ENCODE measurements at regions not wholly inside any gene's neighbourhood (a gene's known extent, or its start where the extent isn't known, plus 50 kb on each side); places are given as distances from the start of the nearest gene placed in this dataset.

DNA sequence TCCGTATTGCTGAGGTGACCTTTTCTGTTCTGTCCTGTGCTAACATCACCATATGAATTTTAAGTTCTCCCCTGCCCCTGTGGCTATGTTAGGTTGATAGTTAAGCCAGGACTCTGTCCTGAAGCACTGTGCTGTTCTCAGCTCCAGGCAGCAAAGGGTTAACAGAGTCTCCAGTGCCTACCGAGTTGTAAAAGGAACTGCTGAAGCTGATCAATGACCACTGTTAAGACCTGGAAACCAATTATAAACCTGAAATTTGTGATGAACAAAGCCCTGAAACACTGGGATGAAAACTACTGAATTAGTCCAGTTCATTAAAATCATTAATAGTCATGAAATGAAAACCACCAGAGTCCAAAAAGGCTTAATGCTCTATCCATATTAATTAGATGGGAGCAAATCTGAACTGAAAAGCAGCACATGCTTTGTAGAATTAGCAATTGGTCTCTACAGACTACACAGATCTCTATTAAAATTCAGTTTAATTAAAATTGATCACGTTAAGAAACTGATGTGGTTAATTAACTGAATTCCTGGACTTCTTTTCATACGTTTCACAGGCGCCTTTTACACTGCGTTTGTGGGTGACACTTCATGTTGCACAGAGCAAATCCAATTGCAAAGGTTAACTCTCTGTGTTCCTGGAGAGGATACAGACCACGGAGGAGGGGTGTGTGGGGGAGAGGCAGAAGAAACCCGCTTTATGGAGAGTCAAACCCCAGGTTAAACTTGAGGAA is 188.5 kb upstream of the MPPED2 start:
- TF ChIP-seq, protein P1, sequence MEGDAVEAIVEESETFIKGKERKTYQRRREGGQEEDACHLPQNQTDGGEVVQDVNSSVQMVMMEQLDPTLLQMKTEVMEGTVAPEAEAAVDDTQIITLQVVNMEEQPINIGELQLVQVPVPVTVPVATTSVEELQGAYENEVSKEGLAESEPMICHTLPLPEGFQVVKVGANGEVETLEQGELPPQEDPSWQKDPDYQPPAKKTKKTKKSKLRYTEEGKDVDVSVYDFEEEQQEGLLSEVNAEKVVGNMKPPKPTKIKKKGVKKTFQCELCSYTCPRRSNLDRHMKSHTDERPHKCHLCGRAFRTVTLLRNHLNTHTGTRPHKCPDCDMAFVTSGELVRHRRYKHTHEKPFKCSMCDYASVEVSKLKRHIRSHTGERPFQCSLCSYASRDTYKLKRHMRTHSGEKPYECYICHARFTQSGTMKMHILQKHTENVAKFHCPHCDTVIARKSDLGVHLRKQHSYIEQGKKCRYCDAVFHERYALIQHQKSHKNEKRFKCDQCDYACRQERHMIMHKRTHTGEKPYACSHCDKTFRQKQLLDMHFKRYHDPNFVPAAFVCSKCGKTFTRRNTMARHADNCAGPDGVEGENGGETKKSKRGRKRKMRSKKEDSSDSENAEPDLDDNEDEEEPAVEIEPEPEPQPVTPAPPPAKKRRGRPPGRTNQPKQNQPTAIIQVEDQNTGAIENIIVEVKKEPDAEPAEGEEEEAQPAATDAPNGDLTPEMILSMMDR (IDR thresholded peaks at IDR 0.05; ENCODE audit: insufficient read depth, low read depth, low read length), result no peak
- CTCF ChIA-PET, result no interaction called here
- POLR2A ChIA-PET, result no interaction called here

GRCh38 chr11:30772908-30773307 is 186.8 kb upstream of the MPPED2 start:
- H3K4me3 ChIP-seq (ENCODE audit: low read depth, low read length), result no peak overlapping the region
- POLR2A ChIA-PET, result no interaction called here
- TF ChIP-seq, protein P1 (IDR thresholded peaks at IDR 0.05; ENCODE audit: insufficient read depth, low read depth, low read length), result no peak
- no peaks in the 10 kb centered on the region for H3K27me3 ChIP-seq (ENCODE audit: control insufficient read depth, insufficient read depth, low read length)
- H3K36me3 ChIP-seq (ENCODE audit: control insufficient read depth, insufficient read depth, low read length), result no peaks in the 10 kb centered on the region
- no peak for DNase-seq (ENCODE audit: low read depth)
- CTCF ChIA-PET, result interaction anchor here (1.2 kb wide), 1 partner anchor 15 kb away, joined by 3 read pairs; no protein-coding TSS in a partner anchor

More for the DNA sequence above, 188.5 kb upstream of the MPPED2 start:
- DNase-seq (ENCODE audit: low read depth), result no peak
- Histone ChIP-seq H3K36me3 (ENCODE audit: control insufficient read depth, insufficient read depth, low read length) (no peaks in the 10 kb centered on the region), H3K4me3 (ENCODE audit: low read depth, low read length) (no peak overlapping the region), H3K27me3 (ENCODE audit: control insufficient read depth, insufficient read depth, low read length) (no peaks in the 10 kb centered on the region)

DNA sequence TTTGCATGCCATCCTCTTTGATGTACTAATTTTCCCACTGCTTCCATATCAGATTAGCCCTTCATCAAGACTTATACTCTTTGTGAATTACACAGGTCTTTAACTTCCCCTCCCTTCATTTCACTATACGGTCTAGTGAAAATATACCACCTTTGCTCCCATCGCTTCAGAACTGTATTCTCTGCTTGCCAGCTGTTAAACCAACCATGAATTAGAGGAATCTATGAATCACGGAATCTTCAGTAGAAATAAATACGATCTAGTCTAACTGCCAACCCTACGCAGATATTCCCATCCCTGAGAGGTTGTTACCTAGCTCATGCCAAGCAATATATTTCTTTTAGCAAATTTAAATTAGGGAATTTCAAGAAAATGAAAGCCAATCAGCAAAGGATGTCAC is 177.8 kb upstream of the MPPED2 start:
- ChIA-PET CTCF (no interaction called here), POLR2A (no interaction called here)
- Histone ChIP-seq H3K27me3 (ENCODE audit: control insufficient read depth, insufficient read depth, low read length) (no peaks in the 10 kb centered on the region), H3K36me3 (ENCODE audit: control insufficient read depth, insufficient read depth, low read length) (no peaks in the 10 kb centered on the region), H3K4me3 (ENCODE audit: low read depth, low read length) (no peak overlapping the region)
- DNase-seq (ENCODE audit: low read depth), result no peak
- TF ChIP-seq, protein P1 (IDR thresholded peaks at IDR 0.05; ENCODE audit: insufficient read depth, low read depth, low read length), result no peak

GRCh38 chr11:30762188-30762587 is 176.0 kb upstream of the MPPED2 start:
- no peak overlapping the region for H3K4me3 ChIP-seq (ENCODE audit: low read depth, low read length)
- ChIA-PET CTCF (no interaction called here), POLR2A (no interaction called here)

DNA sequence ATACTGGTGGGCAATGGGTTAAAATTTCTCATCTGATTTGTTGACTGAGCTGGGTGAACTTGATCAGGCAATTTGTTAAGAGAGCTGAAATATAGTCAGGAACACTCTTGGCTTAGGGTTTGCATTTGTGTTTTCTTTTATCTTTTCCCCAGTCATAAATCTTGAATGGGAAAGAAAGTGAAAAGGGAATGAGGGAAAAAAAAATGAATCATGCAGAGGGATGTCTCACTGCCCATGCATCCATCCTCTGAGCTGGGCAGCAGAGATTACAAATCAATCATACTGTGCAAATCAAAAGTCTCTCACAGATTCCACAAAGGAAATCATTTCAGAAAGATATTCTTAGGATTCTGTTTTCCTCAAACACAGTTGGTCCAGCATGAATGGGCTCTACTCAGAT is 174.2 kb upstream of the MPPED2 start:
- ChIA-PET CTCF (interaction anchor here (1.1 kb wide), 1 partner anchor 13 kb away, joined by 3 read pairs; no protein-coding TSS in a partner anchor), POLR2A (no interaction called here)
- no peak for DNase-seq (ENCODE audit: low read depth)
- no peaks in the 10 kb centered on the region for H3K27me3 ChIP-seq (ENCODE audit: control insufficient read depth, insufficient read depth, low read length)
- no peak overlapping the region for H3K4me3 ChIP-seq (ENCODE audit: low read depth, low read length)
- TF ChIP-seq, protein P1 (IDR thresholded peaks at IDR 0.05; ENCODE audit: insufficient read depth, low read depth, low read length), result no peak
- H3K36me3 ChIP-seq (ENCODE audit: control insufficient read depth, insufficient read depth, low read length), result no peaks in the 10 kb centered on the region

More at GRCh38 chr11:30762188-30762587, 176.0 kb upstream of the MPPED2 start:
- no peaks in the 10 kb centered on the region for H3K36me3 ChIP-seq (ENCODE audit: control insufficient read depth, insufficient read depth, low read length)
- no peak for DNase-seq (ENCODE audit: low read depth)
- no peaks in the 10 kb centered on the region for H3K27me3 ChIP-seq (ENCODE audit: control insufficient read depth, insufficient read depth, low read length)
- TF ChIP-seq, protein P1 (IDR thresholded peaks at IDR 0.05; ENCODE audit: insufficient read depth, low read depth, low read length), result no peak
